Stimulated activated memory B cell treated with anti-CD40 and anti-IgM and Interleukin-4, amounts not matched to agents 10 μg/mL and 1 μg/mL and 100 μg/mL, for 72 hours (primary cell): ENCODE measurements at regions not wholly inside any gene's neighbourhood (a gene's known extent, or its start where the extent isn't known, plus 50 kb on each side); places are given as distances from the start of the nearest gene placed in this dataset.

ENCODE experiments used
- ATAC-seq: fragments of 150-1000 bp; cut with Tn5 transposase; 2 replicates; pipeline ENCODE4 v1.10.0; 2021
- H3K27ac Mint-ChIP-seq: one replicate; pipeline ENCODE4 v1.8.0; 2022; ENCODE audit warnings: mild to moderate bottlenecking, mixed read lengths
- H3K27me3 Mint-ChIP-seq: one replicate; pipeline ENCODE4 v1.8.0; 2022; ENCODE audit warnings: mixed read lengths
- H3K36me3 Mint-ChIP-seq: one replicate; pipeline ENCODE4 v1.8.0; 2022; ENCODE audit warnings: mixed read lengths
- H3K4me1 Mint-ChIP-seq: one replicate; pipeline ENCODE4 v1.8.0; 2022; ENCODE audit warnings: mixed read lengths
- H3K4me3 Mint-ChIP-seq: one replicate; pipeline ENCODE4 v1.8.0; 2022; ENCODE audit warnings: mild to moderate bottlenecking, moderate library complexity, mixed read lengths
- H3K9me3 Mint-ChIP-seq: one replicate; pipeline ENCODE4 v1.8.0; 2022; ENCODE audit warnings: mixed read lengths

DNA sequence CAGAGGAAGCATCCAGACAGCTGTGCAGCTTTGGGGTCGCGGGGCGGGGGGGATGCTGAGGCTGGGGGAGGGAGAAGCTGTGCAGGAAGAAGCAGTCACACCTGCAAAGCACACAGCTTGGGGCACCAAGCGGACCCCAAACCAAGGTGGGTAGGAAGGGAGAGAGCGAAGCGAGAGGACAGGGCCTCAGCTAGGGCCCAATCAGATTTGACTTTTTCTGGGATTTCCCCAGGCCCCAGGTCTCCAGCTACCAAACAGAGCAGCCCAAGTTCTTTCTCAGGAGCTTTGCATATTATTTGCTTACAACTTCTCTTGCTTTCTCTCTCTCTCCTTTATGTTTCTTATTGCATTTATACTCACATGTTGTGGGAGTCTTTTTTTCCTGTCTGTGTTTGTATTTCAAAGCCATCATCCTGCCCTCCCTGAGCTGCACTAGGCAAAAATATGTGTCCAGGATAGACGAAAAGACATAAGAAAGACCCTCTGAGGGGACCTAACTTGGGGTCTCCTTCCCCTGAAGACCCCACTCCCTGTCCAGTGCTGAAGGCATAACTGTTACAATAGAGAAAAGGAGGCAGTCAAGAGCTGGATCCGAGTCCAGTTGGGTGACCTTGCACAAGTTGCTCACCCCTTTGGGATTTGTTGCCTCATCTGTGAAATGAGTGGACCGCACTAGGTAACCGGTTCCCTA, 50.6 kb upstream of the SMNDC1 start:
- Mint-ChIP-seq H3K4me1 (peaks cover 60% of the 10 kb centered on the region), H3K9me3 (no peaks in the 10 kb centered on the region), H3K27ac (peak overlapping the region; percentile 94), H3K36me3 (no peaks in the 10 kb centered on the region), H3K27me3 (no peaks in the 10 kb centered on the region), H3K4me3 (peak overlapping the region; percentile 35)
- peak; percentile 37 for ATAC-seq

- H3K4me3 Mint-ChIP-seq: peak overlapping the region; percentile 78
These were observed 51.4 kb upstream of the SMNDC1 start for GRCh38 chr10:110355922-110356627.

DNA sequence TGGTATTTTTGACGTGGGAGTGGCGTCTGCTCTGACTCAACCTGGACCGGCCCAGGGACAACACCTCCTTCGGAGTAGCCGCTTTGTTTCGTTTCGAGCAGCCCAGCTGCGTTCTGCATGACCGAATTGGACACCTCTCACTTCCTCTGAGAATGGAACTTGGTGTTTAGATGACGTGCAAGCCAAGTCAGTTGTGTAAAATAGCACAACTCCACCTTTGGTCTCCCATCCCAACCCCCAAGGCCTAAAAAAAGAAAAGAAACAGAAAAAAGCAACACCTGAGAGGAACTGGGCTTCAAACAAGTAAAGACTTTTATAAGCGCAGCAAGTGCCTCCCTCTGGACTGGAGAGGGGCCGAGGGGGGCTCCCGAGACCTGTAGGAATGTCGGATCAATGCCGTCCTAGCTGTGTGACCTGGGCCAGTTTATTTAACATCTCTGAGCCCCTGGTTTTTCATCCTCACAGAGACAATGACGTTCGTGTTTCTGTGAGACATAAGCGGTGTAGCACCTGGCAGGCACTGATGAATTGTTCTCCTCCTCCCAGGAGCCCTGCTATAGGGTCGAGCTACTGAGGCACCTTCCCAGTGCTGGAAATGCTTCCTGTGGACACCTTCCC, 52.0 kb upstream of the SMNDC1 start:
- Mint-ChIP-seq H3K27ac (peak overlapping the region; percentile 94), H3K9me3 (no peaks in the 10 kb centered on the region), H3K27me3 (no peaks in the 10 kb centered on the region), H3K4me3 (peak overlapping the region; percentile 78), H3K36me3 (no peaks in the 10 kb centered on the region), H3K4me1 (peaks cover 61% of the 10 kb centered on the region)
- peak; percentile 94 for ATAC-seq

More at GRCh38 chr10:110355922-110356627, 51.4 kb upstream of the SMNDC1 start:
- H3K27ac Mint-ChIP-seq: peak overlapping the region; percentile 94
- H3K36me3 Mint-ChIP-seq: no peaks in the 10 kb centered on the region
- H3K9me3 Mint-ChIP-seq: no peaks in the 10 kb centered on the region
- peak; percentile 31 for ATAC-seq
- peaks cover 58% of the 10 kb centered on the region for H3K4me1 Mint-ChIP-seq
- H3K27me3 Mint-ChIP-seq: no peaks in the 10 kb centered on the region

DNA sequence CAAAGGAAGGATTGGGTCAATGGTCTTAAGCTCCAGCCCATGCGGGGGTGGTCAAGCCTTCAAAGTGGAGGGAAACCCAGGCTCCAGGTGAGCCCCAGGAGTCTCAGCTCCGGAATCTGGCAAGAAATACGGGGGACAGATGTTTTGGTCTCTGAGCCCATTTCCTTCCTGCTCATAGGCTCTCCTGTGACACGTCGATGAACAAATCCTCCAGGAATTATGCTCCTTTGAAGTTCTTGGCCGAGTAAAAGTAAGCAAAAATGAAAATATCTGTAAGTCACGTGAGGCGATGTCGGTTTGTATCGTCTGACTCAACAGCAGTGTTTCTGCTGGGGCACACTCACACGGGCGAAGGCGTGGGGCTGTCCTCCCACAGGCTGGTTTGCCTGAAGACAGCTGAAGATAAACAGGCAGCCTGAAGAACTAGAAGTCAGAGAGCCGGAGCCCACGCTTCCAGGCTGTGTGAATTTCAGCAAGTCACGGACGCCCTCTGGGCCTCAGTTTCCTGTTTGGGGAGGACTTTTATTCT, 52.6 kb upstream of the SMNDC1 start:
- Mint-ChIP-seq H3K9me3 (no peaks in the 10 kb centered on the region), H3K27ac (peak overlapping the region; percentile 94), H3K4me3 (peak overlapping the region; percentile 78), H3K36me3 (no peaks in the 10 kb centered on the region), H3K27me3 (no peaks in the 10 kb centered on the region), H3K4me1 (peaks cover 65% of the 10 kb centered on the region)
- ATAC-seq: peak; percentile 62

DNA sequence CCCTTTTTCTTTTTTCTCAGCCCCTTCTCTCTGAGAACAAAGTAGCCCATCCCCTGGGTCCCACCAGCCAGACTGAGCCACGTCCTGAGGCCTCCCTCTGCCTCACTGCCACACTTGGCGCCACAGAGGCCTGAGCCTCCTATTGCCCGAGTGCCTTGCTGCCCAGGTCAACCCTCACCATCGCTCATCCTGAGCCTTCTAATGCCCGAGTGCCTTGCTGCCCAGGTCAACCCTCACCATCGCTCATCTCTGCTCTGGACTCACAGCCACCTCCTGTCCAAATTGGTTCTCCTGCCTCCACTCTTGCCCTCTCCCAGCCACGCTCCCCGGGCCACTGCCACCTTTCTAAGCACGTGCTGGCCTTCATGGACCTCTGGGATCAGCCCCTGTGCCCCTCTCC, 53.2 kb upstream of the SMNDC1 start:
- Mint-ChIP-seq H3K36me3 (no peaks in the 10 kb centered on the region), H3K9me3 (no peaks in the 10 kb centered on the region), H3K4me1 (peaks cover 65% of the 10 kb centered on the region), H3K27ac (peak overlapping the region; percentile 94), H3K4me3 (peak overlapping the region; percentile 78), H3K27me3 (no peaks in the 10 kb centered on the region)
- ATAC-seq: no peak

- Mint-ChIP-seq H3K4me1 (peaks cover 65% of the 10 kb centered on the region), H3K9me3 (no peaks in the 10 kb centered on the region), H3K36me3 (no peaks in the 10 kb centered on the region), H3K27ac (peak overlapping the region; percentile 94), H3K4me3 (peak overlapping the region; percentile 78), H3K27me3 (no peaks in the 10 kb centered on the region)
- no peak for ATAC-seq
These were observed 53.6 kb upstream of the SMNDC1 start for GRCh38 chr10:110358278-110358677.

DNA sequence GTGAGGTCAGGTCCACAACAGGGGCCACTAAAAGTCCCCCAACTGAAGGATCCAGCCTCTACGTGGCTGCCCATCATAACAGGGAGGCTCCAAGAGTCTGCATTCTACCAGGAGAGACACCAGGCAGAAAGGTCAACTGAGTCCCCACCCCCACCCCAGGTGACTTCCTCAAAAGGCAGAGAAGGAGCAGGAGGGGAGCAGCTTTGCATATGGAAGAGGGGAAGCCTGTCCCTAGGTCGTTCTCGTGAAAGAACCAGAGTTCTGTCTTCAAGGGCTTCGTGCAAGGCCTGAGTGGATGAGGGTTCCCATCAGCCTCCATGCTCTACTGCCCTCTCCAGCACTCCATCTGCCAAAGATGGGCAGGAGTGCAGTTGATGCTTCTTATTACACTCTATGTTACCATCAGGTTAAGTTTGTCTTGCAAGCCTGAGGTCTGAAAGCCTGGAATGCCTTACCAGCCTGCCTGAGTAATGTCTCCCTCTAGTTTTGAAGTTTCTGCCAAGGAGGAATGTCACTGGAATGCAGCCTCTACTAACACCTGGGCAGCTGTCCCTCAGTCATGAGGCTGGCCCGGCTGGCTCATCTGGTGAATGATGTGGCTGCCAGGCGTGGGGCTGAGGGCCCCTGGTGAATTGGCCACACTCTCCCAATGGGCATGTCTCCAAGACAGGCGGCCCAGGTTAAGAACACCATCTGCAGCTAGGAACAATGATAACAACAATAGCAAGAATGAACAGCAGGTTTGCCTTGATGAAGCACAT, 54.3 kb upstream of the SMNDC1 start:
- Mint-ChIP-seq H3K36me3 (no peaks in the 10 kb centered on the region), H3K4me3 (no peak overlapping the region), H3K27ac (peak overlapping the region; percentile 94), H3K9me3 (no peaks in the 10 kb centered on the region), H3K4me1 (peaks cover 69% of the 10 kb centered on the region), H3K27me3 (no peaks in the 10 kb centered on the region)
- ATAC-seq: no peak

- Mint-ChIP-seq H3K9me3 (no peaks in the 10 kb centered on the region), H3K4me3 (no peak overlapping the region), H3K4me1 (peaks cover 63% of the 10 kb centered on the region), H3K27me3 (no peaks in the 10 kb centered on the region), H3K36me3 (no peaks in the 10 kb centered on the region), H3K27ac (no peak overlapping the region)
- no peak for ATAC-seq
These were observed 56.2 kb upstream of the SMNDC1 start for GRCh38 chr10:110360857-110361474.

DNA sequence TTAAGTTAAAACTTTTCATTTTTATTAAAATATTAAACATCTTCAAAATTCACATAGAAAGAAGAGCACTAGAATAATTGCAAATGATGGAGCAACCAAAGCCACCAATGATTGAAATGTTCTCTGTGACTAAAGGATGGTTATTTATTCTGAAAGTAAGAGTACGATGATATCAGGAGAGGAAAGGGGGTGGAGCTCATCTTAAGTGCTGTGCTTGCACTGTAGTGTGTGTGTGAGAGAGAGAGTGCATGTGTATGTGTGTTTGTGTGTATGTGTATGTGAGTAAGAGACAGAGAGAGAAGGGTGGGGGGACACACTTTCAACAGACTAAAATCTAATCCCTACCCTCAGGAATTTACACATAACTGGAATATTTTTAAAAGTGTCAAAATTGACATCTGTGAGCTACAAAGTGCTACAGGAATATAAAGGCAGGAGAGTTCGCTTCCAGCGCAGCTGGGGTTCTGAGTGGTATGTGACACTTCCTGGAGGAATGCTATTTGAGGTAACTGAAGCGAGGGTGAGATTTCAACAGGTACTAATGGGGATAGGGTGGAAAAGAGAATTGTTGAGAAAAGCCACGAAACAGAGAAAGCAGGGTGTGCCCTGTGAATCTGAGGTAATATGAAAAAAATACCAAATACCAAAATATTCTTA, 57.2 kb upstream of the SMNDC1 start:
- Mint-ChIP-seq H3K27ac (no peak overlapping the region), H3K27me3 (no peaks in the 10 kb centered on the region), H3K4me1 (peaks cover 58% of the 10 kb centered on the region), H3K4me3 (no peak overlapping the region), H3K36me3 (no peaks in the 10 kb centered on the region), H3K9me3 (no peaks in the 10 kb centered on the region)
- ATAC-seq: no peak

DNA sequence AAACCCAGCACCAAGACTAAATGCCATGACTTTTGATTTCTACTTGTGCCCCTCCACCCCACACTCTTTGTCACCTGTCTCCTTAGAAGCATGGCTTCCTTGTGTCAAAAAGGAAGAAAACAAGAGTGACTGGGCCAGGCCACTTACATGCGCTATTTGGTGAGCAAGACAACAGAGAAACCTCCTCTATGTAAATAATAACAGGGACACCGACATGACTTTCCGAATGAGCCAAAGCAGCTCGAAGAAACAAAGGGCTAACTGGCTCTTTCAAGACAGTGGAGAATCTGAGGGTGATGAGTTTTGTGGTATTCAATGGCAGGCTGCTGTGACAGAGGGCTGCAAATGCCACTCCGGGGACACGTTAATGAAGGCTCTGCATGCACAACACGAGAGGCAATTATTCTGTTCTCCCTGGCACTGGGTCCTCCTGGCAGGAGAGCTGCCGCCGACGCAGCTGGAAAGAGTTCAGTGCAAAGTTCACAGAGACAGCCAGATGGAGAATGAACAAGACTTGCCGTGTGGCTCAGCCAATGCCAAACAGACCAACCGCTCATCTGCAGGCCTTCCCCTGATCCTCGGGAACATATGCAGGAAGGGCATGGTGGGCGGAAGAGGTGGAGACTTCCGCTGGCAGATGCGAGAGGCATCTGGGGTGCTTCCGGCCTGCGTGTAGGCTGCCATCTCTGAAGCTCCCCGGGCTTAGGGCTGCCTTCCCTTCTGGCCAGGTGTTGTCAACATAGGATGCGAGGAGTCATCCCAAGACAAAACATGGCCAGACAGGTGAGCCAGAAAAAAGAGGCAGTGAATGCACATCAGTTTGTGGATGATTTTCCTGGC, 59.1 kb upstream of the SMNDC1 start:
- no peak for ATAC-seq
- Mint-ChIP-seq H3K36me3 (no peaks in the 10 kb centered on the region), H3K4me3 (no peak overlapping the region), H3K9me3 (no peaks in the 10 kb centered on the region), H3K27me3 (no peaks in the 10 kb centered on the region), H3K4me1 (peaks cover 58% of the 10 kb centered on the region), H3K27ac (no peak overlapping the region)

DNA sequence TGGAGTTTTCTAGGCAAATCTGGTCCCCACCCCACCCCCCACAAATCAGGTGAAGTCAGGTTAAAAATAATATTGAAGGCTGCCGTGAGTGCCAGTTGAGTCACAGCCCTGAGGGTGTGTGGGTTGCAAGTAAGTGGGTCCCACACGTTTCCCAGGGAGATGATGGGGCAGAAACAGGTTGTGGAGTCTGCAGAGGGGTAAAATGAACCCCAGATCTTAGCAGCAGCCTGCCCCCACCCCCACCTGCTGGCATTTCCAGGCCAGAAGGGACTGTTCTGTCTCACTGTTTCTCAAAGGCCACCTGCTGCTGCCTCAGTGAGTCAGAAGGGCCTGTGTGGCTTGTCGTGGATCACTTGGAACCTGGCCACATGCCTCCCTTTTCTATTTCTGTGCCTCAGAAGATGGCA, 59.8 kb upstream of the SMNDC1 start:
- H3K9me3 Mint-ChIP-seq: no peaks in the 10 kb centered on the region
- peak; percentile 46 for ATAC-seq
- H3K4me1 Mint-ChIP-seq: peaks cover 53% of the 10 kb centered on the region
- no peaks in the 10 kb centered on the region for H3K27me3 Mint-ChIP-seq
- no peak overlapping the region for H3K27ac Mint-ChIP-seq
- H3K36me3 Mint-ChIP-seq: no peaks in the 10 kb centered on the region
- no peak overlapping the region for H3K4me3 Mint-ChIP-seq

- no peak overlapping the region for H3K4me3 Mint-ChIP-seq
- H3K4me1 Mint-ChIP-seq: peaks cover 53% of the 10 kb centered on the region
- no peaks in the 10 kb centered on the region for H3K36me3 Mint-ChIP-seq
- no peaks in the 10 kb centered on the region for H3K9me3 Mint-ChIP-seq
- no peak for ATAC-seq
- peak overlapping the region; percentile 33 for H3K27ac Mint-ChIP-seq
- no peaks in the 10 kb centered on the region for H3K27me3 Mint-ChIP-seq
These were observed 60.8 kb upstream of the SMNDC1 start for GRCh38 chr10:110365356-110366143.

DNA sequence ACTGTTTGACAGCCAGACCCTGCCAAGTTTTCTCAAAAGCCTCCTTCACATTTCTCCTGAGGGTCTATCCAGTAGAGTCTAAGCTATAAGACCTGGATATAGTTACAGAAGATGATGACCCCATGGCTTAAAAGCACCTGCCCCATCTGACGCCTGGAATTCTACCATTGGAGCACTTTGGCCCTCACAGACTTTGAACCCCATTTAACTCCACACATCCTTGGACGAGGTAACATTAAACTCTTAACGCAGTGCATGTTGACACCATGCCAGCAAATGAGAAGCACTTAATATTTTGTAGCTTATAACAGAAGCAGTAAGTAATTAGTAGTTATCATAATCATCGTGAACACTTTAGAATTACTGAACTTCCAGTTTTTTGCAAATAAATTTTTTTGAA, 61.9 kb upstream of the SMNDC1 start:
- no peaks in the 10 kb centered on the region for H3K9me3 Mint-ChIP-seq
- no peaks in the 10 kb centered on the region for H3K36me3 Mint-ChIP-seq
- no peak overlapping the region for H3K4me3 Mint-ChIP-seq
- peaks cover 52% of the 10 kb centered on the region for H3K4me1 Mint-ChIP-seq
- H3K27me3 Mint-ChIP-seq: no peaks in the 10 kb centered on the region
- no peak for ATAC-seq
- H3K27ac Mint-ChIP-seq: peak overlapping the region; percentile 33
